HepG2 (cell line): ENCODE measurements at regions not wholly inside any gene's neighbourhood (a gene's known extent, or its start where the extent isn't known, plus 50 kb on each side); places are given as distances from the start of the nearest gene placed in this dataset.
A peak's percentile ranks its signal among the peaks of the same experiment; 100 is the strongest.

Source experiments
- BORCS8-MEF2B ChIP-seq: sonication (generic); formaldehyde crosslinking; IDR thresholded peaks from 2 replicates; pipeline ENCODE4 v1.8.0; 2022; ENCODE audit warnings: mild to moderate bottlenecking, missing genetic modification reagents
- GABPB1 ChIP-seq: IDR thresholded peaks from 2 replicates; pipeline ENCODE4 v1.6.1; 2016; ENCODE audit warnings: mild to moderate bottlenecking, missing genetic modification reagents, moderate library complexity, missing compliant biosample characterization
- KLF9 ChIP-seq: IDR thresholded peaks from 2 replicates; pipeline ENCODE4 v1.6.1; 2016; ENCODE audit warnings: low read depth
- NFATC3 ChIP-seq: sonication (generic); formaldehyde crosslinking; IDR thresholded peaks from 2 replicates; pipeline ENCODE4 v1.5.1; 2020; ENCODE audit warnings: mild to moderate bottlenecking, missing genetic modification reagents
- NR2F1 ChIP-seq, 2 experiments: fragments of 450-650 bp in 1 of 2; formaldehyde crosslinking in 1 of 2; IDR thresholded peaks; 2 replicates each; pipeline versions ENCODE4 v1.5.0 to v1.6.1; 2016 to 2020; ENCODE audit warnings: mild to moderate bottlenecking in 1 of 2, missing compliant biosample characterization in 1 of 2, missing genetic modification reagents in 1 of 2, moderate library complexity in 1 of 2
- POLR2AphosphoS5 ChIP-seq: IDR thresholded peaks from 2 replicates; pipeline ENCODE4 v1.6.1; 2012; ENCODE audit warnings: low read depth, low read length
- SMC3 ChIP-seq: IDR thresholded peaks from 2 replicates; pipeline ENCODE4 v1.6.1; 2011; ENCODE audit warnings: low read length, improper control_type of control experiment
- SP2 ChIP-seq: sonication (generic); formaldehyde crosslinking; IDR thresholded peaks from 2 replicates; pipeline ENCODE4 v1.5.1; 2020; ENCODE audit warnings: mild to moderate bottlenecking, missing genetic modification reagents
- THYN1 ChIP-seq: sonication (generic); formaldehyde crosslinking; IDR thresholded peaks from 2 replicates; pipeline ENCODE4 v1.8.1; 2023; ENCODE audit warnings: low read depth, mild to moderate bottlenecking, moderate library complexity, missing genetic modification reagents, borderline replicate concordance
- ZNF260 ChIP-seq: sonication (generic); formaldehyde crosslinking; IDR thresholded peaks from 2 replicates; pipeline ENCODE4 v1.4.0; 2020; ENCODE audit warnings: missing genetic modification reagents, low read depth, mild to moderate bottlenecking, borderline replicate concordance
- ZNF292 ChIP-seq: sonication (generic); formaldehyde crosslinking; IDR thresholded peaks from 2 replicates; pipeline ENCODE4 v1.8.1; 2022; ENCODE audit warnings: mild to moderate bottlenecking, low read depth, missing genetic modification reagents, borderline replicate concordance
- ZNF329 ChIP-seq: sonication (generic); formaldehyde crosslinking; IDR thresholded peaks from 2 replicates; pipeline ENCODE4 v1.9.0; 2021; ENCODE audit warnings: low read depth, mild to moderate bottlenecking, missing genetic modification reagents
- ZNF460 ChIP-seq: sonication (generic); formaldehyde crosslinking; IDR thresholded peaks from 2 replicates; pipeline ENCODE4 v1.5.1; 2020; ENCODE audit warnings: missing genetic modification reagents, mild to moderate bottlenecking, borderline replicate concordance
- ZZZ3 ChIP-seq: sonication (generic); formaldehyde crosslinking; IDR thresholded peaks from 2 replicates; pipeline ENCODE4 v1.4.0; 2020; ENCODE audit warnings: missing genetic modification reagents, mild to moderate bottlenecking, borderline replicate concordance
- TF ChIP-seq, protein P1 (sequence below): sonication (generic); formaldehyde crosslinking; IDR thresholded peaks from 2 replicates; pipeline ENCODE4 v1.5.0; 2020; ENCODE audit warnings: missing genetic modification reagents
- TF ChIP-seq, protein P2 (sequence below): sonication (generic); formaldehyde crosslinking; conservative IDR thresholded peaks from 2 replicates; pipeline ENCODE4 v1.4.0; 2020; ENCODE audit warnings: missing genetic modification reagents
- TF ChIP-seq, protein P3 (sequence below): sonication (generic); formaldehyde crosslinking; IDR thresholded peaks from 2 replicates; pipeline ENCODE4 v1.4.0; 2020; ENCODE audit warnings: mild to moderate bottlenecking, missing genetic modification reagents, borderline replicate concordance
- TF ChIP-seq, protein P4 (sequence below): sonication (generic); formaldehyde crosslinking; IDR thresholded peaks from 2 replicates; pipeline ENCODE4 v1.4.0; 2020; ENCODE audit warnings: low read depth, missing genetic modification reagents

DNA sequence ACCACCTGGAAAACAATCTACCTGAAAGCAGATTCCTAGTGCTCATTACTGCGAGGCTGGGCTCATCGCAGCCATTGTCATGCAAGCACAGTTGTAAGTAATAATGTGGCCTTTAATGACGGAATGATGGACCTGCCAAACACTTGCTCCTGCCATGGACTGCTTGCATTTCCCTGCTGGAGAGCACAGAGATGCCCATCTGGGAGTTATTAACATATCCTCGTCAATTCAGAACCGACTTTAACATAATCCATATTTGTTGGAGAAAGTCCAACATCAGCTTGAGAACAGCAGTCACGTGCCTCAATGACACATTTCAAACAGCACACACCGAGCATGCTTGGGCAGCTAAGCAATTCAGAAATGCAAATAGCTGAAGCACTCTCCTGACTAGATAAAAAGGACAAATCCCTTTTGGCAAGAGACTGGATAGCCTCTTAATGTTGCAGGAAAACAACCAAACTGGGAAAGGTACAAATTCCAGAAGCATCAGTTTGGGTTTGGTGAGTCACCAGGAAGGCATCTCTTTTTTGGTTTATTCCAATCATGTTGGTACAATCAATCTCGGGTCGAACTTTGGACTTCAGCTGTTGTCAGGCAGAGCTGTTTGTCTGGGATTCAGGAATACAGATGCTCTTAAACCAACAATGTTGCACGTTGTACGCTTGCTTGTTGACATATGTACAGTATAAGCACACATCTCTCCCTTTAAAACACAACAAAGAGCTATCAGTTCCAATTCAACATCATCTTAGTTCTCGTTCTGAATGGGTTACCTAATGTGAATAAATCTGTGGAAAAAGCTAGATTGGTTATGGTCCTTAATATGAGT is 395.8 kb downstream of the LNPK start (continued):
- TF ChIP-seq, protein P1, sequence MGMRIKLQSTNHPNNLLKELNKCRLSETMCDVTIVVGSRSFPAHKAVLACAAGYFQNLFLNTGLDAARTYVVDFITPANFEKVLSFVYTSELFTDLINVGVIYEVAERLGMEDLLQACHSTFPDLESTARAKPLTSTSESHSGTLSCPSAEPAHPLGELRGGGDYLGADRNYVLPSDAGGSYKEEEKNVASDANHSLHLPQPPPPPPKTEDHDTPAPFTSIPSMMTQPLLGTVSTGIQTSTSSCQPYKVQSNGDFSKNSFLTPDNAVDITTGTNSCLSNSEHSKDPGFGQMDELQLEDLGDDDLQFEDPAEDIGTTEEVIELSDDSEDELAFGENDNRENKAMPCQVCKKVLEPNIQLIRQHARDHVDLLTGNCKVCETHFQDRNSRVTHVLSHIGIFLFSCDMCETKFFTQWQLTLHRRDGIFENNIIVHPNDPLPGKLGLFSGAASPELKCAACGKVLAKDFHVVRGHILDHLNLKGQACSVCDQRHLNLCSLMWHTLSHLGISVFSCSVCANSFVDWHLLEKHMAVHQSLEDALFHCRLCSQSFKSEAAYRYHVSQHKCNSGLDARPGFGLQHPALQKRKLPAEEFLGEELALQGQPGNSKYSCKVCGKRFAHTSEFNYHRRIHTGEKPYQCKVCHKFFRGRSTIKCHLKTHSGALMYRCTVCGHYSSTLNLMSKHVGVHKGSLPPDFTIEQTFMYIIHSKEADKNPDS (CRISPR knock-in tag): peak; percentile 53; the same call in 1 of the 2 replicates
- TF ChIP-seq ZNF460 (no peak), NFATC3 (no peak), SP2 (CRISPR knock-in tag) (no peak), BORCS8-MEF2B (CRISPR knock-in tag) (peak; percentile 56; the same call in 1 of the 2 replicates), SMC3 (no peak), ZNF260 (CRISPR knock-in tag) (no peak), NR2F1 (CRISPR knock-in tag; IDR thresholded peaks at IDR 0.05) (peak in 1 of 2 experiments; percentile 35; a peak in 1 of 4 replicates), ZNF292 (CRISPR knock-in tag) (0 out of 2 replicates have a peak, but pooled peaks have one; percentile 45), ZZZ3 (CRISPR knock-in tag) (no peak), ZNF329 (no peak), POLR2AphosphoS5 (no peak), KLF9 (CRISPR knock-in tag) (peak; percentile 65; the same call in 1 of the 2 replicates), THYN1 (CRISPR knock-in tag) (no peak), GABPB1 (CRISPR knock-in tag) (peak; percentile 48; the same call in 1 of the 2 replicates)
- TF ChIP-seq, protein P2, sequence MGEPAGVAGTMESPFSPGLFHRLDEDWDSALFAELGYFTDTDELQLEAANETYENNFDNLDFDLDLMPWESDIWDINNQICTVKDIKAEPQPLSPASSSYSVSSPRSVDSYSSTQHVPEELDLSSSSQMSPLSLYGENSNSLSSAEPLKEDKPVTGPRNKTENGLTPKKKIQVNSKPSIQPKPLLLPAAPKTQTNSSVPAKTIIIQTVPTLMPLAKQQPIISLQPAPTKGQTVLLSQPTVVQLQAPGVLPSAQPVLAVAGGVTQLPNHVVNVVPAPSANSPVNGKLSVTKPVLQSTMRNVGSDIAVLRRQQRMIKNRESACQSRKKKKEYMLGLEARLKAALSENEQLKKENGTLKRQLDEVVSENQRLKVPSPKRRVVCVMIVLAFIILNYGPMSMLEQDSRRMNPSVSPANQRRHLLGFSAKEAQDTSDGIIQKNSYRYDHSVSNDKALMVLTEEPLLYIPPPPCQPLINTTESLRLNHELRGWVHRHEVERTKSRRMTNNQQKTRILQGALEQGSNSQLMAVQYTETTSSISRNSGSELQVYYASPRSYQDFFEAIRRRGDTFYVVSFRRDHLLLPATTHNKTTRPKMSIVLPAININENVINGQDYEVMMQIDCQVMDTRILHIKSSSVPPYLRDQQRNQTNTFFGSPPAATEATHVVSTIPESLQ (CRISPR knock-in tag): 0 out of 2 replicates have a peak, but pooled peaks have one; percentile 10
- TF ChIP-seq, protein P3, sequence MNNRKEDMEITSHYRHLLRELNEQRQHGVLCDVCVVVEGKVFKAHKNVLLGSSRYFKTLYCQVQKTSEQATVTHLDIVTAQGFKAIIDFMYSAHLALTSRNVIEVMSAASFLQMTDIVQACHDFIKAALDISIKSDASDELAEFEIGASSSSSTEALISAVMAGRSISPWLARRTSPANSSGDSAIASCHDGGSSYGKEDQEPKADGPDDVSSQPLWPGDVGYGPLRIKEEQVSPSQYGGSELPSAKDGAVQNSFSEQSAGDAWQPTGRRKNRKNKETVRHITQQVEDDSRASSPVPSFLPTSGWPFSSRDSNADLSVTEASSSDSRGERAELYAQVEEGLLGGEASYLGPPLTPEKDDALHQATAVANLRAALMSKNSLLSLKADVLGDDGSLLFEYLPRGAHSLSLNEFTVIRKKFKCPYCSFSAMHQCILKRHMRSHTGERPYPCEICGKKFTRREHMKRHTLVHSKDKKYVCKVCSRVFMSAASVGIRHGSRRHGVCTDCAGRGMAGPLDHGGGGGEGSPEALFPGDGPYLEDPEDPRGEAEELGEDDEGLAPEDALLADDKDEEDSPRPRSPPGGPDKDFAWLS (CRISPR knock-in tag): no peak
- TF ChIP-seq, protein P4, sequence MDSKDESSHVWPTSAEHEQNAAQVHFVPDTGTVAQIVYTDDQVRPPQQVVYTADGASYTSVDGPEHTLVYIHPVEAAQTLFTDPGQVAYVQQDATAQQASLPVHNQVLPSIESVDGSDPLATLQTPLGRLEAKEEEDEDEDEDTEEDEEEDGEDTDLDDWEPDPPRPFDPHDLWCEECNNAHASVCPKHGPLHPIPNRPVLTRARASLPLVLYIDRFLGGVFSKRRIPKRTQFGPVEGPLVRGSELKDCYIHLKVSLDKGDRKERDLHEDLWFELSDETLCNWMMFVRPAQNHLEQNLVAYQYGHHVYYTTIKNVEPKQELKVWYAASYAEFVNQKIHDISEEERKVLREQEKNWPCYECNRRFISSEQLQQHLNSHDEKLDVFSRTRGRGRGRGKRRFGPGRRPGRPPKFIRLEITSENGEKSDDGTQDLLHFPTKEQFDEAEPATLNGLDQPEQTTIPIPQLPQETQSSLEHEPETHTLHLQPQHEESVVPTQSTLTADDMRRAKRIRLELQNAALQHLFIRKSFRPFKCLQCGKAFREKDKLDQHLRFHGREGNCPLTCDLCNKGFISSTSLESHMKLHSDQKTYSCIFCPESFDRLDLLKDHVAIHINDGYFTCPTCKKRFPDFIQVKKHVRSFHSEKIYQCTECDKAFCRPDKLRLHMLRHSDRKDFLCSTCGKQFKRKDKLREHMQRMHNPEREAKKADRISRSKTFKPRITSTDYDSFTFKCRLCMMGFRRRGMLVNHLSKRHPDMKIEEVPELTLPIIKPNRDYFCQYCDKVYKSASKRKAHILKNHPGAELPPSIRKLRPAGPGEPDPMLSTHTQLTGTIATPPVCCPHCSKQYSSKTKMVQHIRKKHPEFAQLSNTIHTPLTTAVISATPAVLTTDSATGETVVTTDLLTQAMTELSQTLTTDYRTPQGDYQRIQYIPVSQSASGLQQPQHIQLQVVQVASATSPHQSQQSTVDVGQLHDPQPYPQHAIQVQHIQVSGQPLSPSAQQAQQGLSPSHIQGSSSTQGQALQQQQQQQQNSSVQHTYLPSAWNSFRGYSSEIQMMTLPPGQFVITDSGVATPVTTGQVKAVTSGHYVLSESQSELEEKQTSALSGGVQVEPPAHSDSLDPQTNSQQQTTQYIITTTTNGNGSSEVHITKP (CRISPR knock-in tag): peak; percentile 97
